ENCODE measurements at regions not wholly inside any gene's neighbourhood (a gene's known extent, or its start where the extent isn't known, plus 50 kb on each side); places are given as distances from the start of the nearest gene placed in this dataset.

- no peaks in the 10 kb centered on the region for H3K4me1 Mint-ChIP-seq
- no peaks in the 10 kb centered on the region for H3K27me3 Mint-ChIP-seq (ENCODE audit: insufficient read depth, low read depth, poor library complexity)
- 0 out of 2 replicates have a peak, but pooled peaks cover 5% of the 10 kb centered on the region for H3K9me2 ChIP-seq (ENCODE audit: insufficient read depth)
- TF ChIP-seq EZH2 (IDR thresholded peaks at IDR 0.05; ENCODE audit: low read depth, unreplicated experiment) (no peak), CREB1 (CRISPR knock-in tag; IDR thresholded peaks at IDR 0.05; ENCODE audit: low read depth) (no peak), ZNF462 (CRISPR knock-in tag; IDR thresholded peaks at IDR 0.05) (no peak), STAT1 (IDR thresholded peaks at IDR 0.05; ENCODE audit: unreplicated experiment) (no peak), EZH2phosphoT487 (IDR thresholded peaks at IDR 0.05; ENCODE audit: unreplicated experiment) (no peak), NANOG (IDR thresholded peaks at IDR 0.05; ENCODE audit: borderline replicate concordance) (no peak), POLR2AphosphoS5 (IDR thresholded peaks at IDR 0.05; ENCODE audit: low read depth) (no peak), JUNB (IDR thresholded peaks at IDR 0.05; ENCODE audit: unreplicated experiment) (no peak), CTCF (conservative IDR thresholded peaks at IDR 0.05; ENCODE audit: low read depth in 2 of 2) (no peak), ZNF114 (CRISPR knock-in tag; IDR thresholded peaks at IDR 0.05) (no peak), REST (IDR thresholded peaks at IDR 0.05; ENCODE audit: unreplicated experiment) (no peak), ZNF331 (CRISPR knock-in tag; IDR thresholded peaks at IDR 0.05; ENCODE audit: low read depth) (no peak), ETS1 (IDR thresholded peaks at IDR 0.05) (no peak)
- H3K4me2 ChIP-seq: no peak overlapping the region
- no peaks in the 10 kb centered on the region for H3F3A ChIP-seq (replicated peaks; ENCODE audit: low read depth)
- no peak for ATAC-seq
- no peak overlapping the region for H3K4me3 Mint-ChIP-seq
- H3K36me3 Mint-ChIP-seq (ENCODE audit: low read depth): no peaks in the 10 kb centered on the region
- no peak for DNase-seq (ENCODE audit: low spot score)
- no peaks in the 10 kb centered on the region for H3K36me3 ChIP-seq (ENCODE audit: insufficient read depth)
- no peak overlapping the region for H3K27ac Mint-ChIP-seq
- no peaks in the 10 kb centered on the region for H3K79me2 ChIP-seq (replicated peaks; ENCODE audit: insufficient read depth)
- no peaks in the 10 kb centered on the region for H3K4me1 ChIP-seq (ENCODE audit: insufficient read depth)
- no peak overlapping the region for H2AFZ ChIP-seq
- H3K4me3 ChIP-seq: no peak overlapping the region
- H3K9me3 Mint-ChIP-seq: no peaks in the 10 kb centered on the region
- no peaks in the 10 kb centered on the region for H4K20me1 ChIP-seq (replicated peaks; ENCODE audit: insufficient read depth)
- no peak overlapping the region for H3K27ac ChIP-seq (ENCODE audit: low read depth)
- H3K27me3 ChIP-seq (ENCODE audit: insufficient read depth): no peaks in the 10 kb centered on the region
Observed at GRCh38 chr9:1411826-1412225, 361.7 kb downstream of the DMRT2 start.

Measured in GM23338 (cell line).